ENCODE measurements at regions not wholly inside any gene's neighbourhood (a gene's known extent, or its start where the extent isn't known, plus 50 kb on each side); places are given as distances from the start of the nearest gene placed in this dataset.

DNA sequence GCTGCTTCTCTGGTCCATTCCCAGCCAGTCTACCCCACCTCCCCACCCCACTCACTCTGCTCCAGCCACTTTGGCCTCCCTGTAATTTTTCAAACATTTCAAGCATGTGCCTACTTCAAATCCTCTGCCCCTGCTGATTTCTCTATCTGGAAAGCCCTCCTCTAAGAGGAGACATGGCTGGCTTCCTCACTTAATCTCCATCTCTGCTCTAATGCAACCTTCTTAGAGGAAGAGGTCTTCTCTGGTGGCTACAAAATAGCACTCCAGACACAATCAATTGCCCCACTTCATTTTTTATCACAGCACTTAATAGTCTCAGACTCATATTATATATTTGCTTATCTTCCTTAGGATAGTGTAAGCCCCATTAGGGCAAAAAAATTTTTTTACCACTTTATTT, 161.1 kb upstream of the SLC39A10 start:
- no peaks in the 10 kb centered on the region for H3K79me2 ChIP-seq (ENCODE audit: insufficient read depth)
- H3K27ac ChIP-seq (ENCODE audit: low read depth in 2 of 2, low read length in 1 of 2), result no peak overlapping the region
- DNase-seq, result no peak
- POLR2A ChIA-PET, result no interaction called here
- no peaks in the 10 kb centered on the region for H4K20me1 ChIP-seq (ENCODE audit: insufficient read depth)
- H3K36me3 ChIP-seq (replicated peaks in 1 of 2; ENCODE audit: control insufficient read depth in 1 of 2, insufficient read depth in 2 of 2, low read length in 1 of 2), result no peaks in the 10 kb centered on the region
- no peak overlapping the region for H3K9ac ChIP-seq
- CTCF ChIA-PET, result no interaction called here
- H3K4me1 ChIP-seq (ENCODE audit: control insufficient read depth in 1 of 2, insufficient read depth in 2 of 2, low read depth in 1 of 2, low read length in 1 of 2), result peaks cover 0 to 5% of the 10 kb centered on the region in 2 experiments; a peak in 2 of 4 replicates
- H3K27me3 ChIP-seq (ENCODE audit: insufficient read depth), result no peaks in the 10 kb centered on the region
- H3K9me2 ChIP-seq, result no peaks in the 10 kb centered on the region
- H3K4me2 ChIP-seq, result no peak overlapping the region
- no peak overlapping the region for H2AFZ ChIP-seq (ENCODE audit: low read depth)
- H3K4me3 ChIP-seq (ENCODE audit: low read depth in 2 of 2, low read length in 1 of 2), result no peak overlapping the region
- no peaks in the 10 kb centered on the region for H3F3A ChIP-seq (replicated peaks; ENCODE audit: insufficient read depth)
- H3K9me3 ChIP-seq, result no peaks in the 10 kb centered on the region
- no peak for TF ChIP-seq ELF1 (IDR thresholded peaks at IDR 0.05)
- TF ChIP-seq TEAD4 (IDR thresholded peaks at IDR 0.05; ENCODE audit: borderline replicate concordance, insufficient read depth), result no peak
- TF ChIP-seq RXRA (IDR thresholded peaks at IDR 0.05; ENCODE audit: borderline replicate concordance, low read depth), result no peak
- TF ChIP-seq NFIC (IDR thresholded peaks at IDR 0.05; ENCODE audit: borderline replicate concordance), result no peak
- no peak for TF ChIP-seq EZH2phosphoT487 (IDR thresholded peaks at IDR 0.05; ENCODE audit: borderline replicate concordance, low read depth)
- no peak for TF ChIP-seq MEF2A (IDR thresholded peaks at IDR 0.05; ENCODE audit: borderline replicate concordance, low read depth)
- TF ChIP-seq, protein P1, sequence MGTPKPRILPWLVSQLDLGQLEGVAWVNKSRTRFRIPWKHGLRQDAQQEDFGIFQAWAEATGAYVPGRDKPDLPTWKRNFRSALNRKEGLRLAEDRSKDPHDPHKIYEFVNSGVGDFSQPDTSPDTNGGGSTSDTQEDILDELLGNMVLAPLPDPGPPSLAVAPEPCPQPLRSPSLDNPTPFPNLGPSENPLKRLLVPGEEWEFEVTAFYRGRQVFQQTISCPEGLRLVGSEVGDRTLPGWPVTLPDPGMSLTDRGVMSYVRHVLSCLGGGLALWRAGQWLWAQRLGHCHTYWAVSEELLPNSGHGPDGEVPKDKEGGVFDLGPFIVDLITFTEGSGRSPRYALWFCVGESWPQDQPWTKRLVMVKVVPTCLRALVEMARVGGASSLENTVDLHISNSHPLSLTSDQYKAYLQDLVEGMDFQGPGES (IDR thresholded peaks at IDR 0.05; ENCODE audit: low read depth, low read length), result no peak
- TF ChIP-seq, protein P2, sequence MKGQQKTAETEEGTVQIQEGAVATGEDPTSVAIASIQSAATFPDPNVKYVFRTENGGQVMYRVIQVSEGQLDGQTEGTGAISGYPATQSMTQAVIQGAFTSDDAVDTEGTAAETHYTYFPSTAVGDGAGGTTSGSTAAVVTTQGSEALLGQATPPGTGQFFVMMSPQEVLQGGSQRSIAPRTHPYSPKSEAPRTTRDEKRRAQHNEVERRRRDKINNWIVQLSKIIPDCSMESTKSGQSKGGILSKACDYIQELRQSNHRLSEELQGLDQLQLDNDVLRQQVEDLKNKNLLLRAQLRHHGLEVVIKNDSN (IDR thresholded peaks at IDR 0.05; ENCODE audit: borderline replicate concordance, low read depth), result no peak
- TF ChIP-seq FOXM1 (IDR thresholded peaks at IDR 0.05; ENCODE audit: low read depth), result no peak
- TF ChIP-seq NRF1 (IDR thresholded peaks at IDR 0.05; ENCODE audit: low read depth, low read length), result no peak
- TF ChIP-seq, protein P3, sequence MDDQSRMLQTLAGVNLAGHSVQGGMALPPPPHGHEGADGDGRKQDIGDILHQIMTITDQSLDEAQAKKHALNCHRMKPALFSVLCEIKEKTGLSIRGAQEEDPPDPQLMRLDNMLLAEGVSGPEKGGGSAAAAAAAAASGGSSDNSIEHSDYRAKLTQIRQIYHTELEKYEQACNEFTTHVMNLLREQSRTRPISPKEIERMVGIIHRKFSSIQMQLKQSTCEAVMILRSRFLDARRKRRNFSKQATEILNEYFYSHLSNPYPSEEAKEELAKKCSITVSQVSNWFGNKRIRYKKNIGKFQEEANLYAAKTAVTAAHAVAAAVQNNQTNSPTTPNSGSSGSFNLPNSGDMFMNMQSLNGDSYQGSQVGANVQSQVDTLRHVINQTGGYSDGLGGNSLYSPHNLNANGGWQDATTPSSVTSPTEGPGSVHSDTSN (IDR thresholded peaks at IDR 0.05), result no peak
- TF ChIP-seq YY1 (IDR thresholded peaks at IDR 0.05; ENCODE audit: low read depth), result no peak
- TF ChIP-seq GABPA (IDR thresholded peaks at IDR 0.05; ENCODE audit: low read depth), result no peak
- no peak for TF ChIP-seq JUND (IDR thresholded peaks at IDR 0.05)
- TF ChIP-seq POLR2AphosphoS5 (IDR thresholded peaks at IDR 0.05; ENCODE audit: low read depth, low read length), result no peak
- TF ChIP-seq EP300 (IDR thresholded peaks at IDR 0.05; ENCODE audit: borderline replicate concordance in 1 of 2, low read depth in 1 of 2, low read length in 1 of 2), result no peak
- TF ChIP-seq SIN3A (IDR thresholded peaks at IDR 0.05; ENCODE audit: borderline replicate concordance, low read depth, low read length), result no peak
- TF ChIP-seq TAF1 (IDR thresholded peaks at IDR 0.05; ENCODE audit: borderline replicate concordance, low read depth, low read length), result no peak
- TF ChIP-seq, protein P4, sequence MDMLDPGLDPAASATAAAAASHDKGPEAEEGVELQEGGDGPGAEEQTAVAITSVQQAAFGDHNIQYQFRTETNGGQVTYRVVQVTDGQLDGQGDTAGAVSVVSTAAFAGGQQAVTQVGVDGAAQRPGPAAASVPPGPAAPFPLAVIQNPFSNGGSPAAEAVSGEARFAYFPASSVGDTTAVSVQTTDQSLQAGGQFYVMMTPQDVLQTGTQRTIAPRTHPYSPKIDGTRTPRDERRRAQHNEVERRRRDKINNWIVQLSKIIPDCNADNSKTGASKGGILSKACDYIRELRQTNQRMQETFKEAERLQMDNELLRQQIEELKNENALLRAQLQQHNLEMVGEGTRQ (IDR thresholded peaks at IDR 0.05; ENCODE audit: borderline replicate concordance, low read depth, low read length), result no peak
